OCI-LY7 (cell line): ENCODE measurements at regions not wholly inside any gene's neighbourhood (a gene's known extent, or its start where the extent isn't known, plus 50 kb on each side); places are given as distances from the start of the nearest gene placed in this dataset.

Source experiments
- BruUV-seq: library from RNA; stranded (reverse); fragments of 400-500 nt; replicated peaks from 2 replicates; lab custom pipeline; 2021; lab: Mats Ljungman, UMichigan
- CTCF ChIA-PET: fragments of 300-600 bp; sonication (Branson Sonifier 250); formaldehyde crosslinking; loops from one replicate; lab custom pipeline; 2022; ENCODE audit warnings: antibody characterized with exemption; ENCODE audit not compliant: unreplicated experiment; lab: Charles Lee
- POLR2A ChIA-PET: fragments of 300-600 bp; sonication (Branson Sonifier 250); formaldehyde crosslinking; loops from one replicate; lab custom pipeline; 2022; ENCODE audit warnings: antibody characterized with exemption; lab: Charles Lee
- DNase-seq: peaks from one replicate; pipeline ENCODE4 v3.0.0-alpha.2; 2015; ENCODE audit warnings: low spot score
- H2AFZ ChIP-seq: fragments of 200-600 bp; sonication (generic), shearing (Covaris generic); 2 replicates; pipeline ENCODE4 v1.6.1; 2014; ENCODE audit warnings: mild to moderate bottlenecking, antibody characterized with exemption, low read length, moderate library complexity
- H3K27ac ChIP-seq: fragments of 200-600 bp; sonication (generic); 2 replicates; pipeline ENCODE4 v1.5.1; 2014; ENCODE audit warnings: mixed run types, low read depth, mild to moderate bottlenecking, moderate library complexity, low read length, inconsistent platforms; ENCODE audit not compliant: poor library complexity, severe bottlenecking
- H3K36me3 ChIP-seq: fragments of 200-600 bp; sonication (generic); 2 replicates; pipeline ENCODE4 v1.6.1; 2014; ENCODE audit warnings: mild to moderate bottlenecking, antibody characterized with exemption, low read length, moderate library complexity, mixed read lengths; ENCODE audit not compliant: insufficient read depth
- H3K4me1 ChIP-seq: fragments of 200-600 bp; sonication (generic); 2 replicates; pipeline ENCODE4 v1.5.1; 2014; ENCODE audit warnings: mild to moderate bottlenecking, low read length; ENCODE audit not compliant: insufficient read depth, poor library complexity, severe bottlenecking
- H3K4me2 ChIP-seq: fragments of 200-600 bp; sonication (generic); 2 replicates; pipeline ENCODE4 v1.6.1; 2014; ENCODE audit warnings: mild to moderate bottlenecking, low read length
- H3K4me3 ChIP-seq: fragments of 200-600 bp; sonication (generic); 2 replicates; pipeline ENCODE4 v1.5.1; 2014; ENCODE audit warnings: mild to moderate bottlenecking, low read depth, low read length; ENCODE audit not compliant: poor library complexity, severe bottlenecking
- H3K79me2 ChIP-seq: fragments of 200-600 bp; sonication (generic); 2 replicates; pipeline ENCODE4 v1.6.1; 2016; ENCODE audit warnings: low read depth, mild to moderate bottlenecking, low read length, moderate library complexity, mixed read lengths; ENCODE audit not compliant: insufficient read depth
- H3K9me2 ChIP-seq: fragments of 200-600 bp; sonication (generic); 2 replicates; pipeline ENCODE4 v1.6.1; 2016; ENCODE audit warnings: mild to moderate bottlenecking, low read length, mixed read lengths; ENCODE audit not compliant: insufficient read depth
- H3K9me3 ChIP-seq: fragments of 200-600 bp; sonication (generic); 2 replicates; pipeline ENCODE4 v1.6.1; 2014; ENCODE audit warnings: mild to moderate bottlenecking, mixed run types, low read length, mixed read lengths
- H4K20me1 ChIP-seq: fragments of 200-600 bp; sonication (generic); 2 replicates; pipeline ENCODE4 v1.6.1; 2014; ENCODE audit warnings: mild to moderate bottlenecking, antibody characterized with exemption, low read length, moderate library complexity, mixed read lengths; ENCODE audit not compliant: insufficient read depth
- EZH2phosphoT487 ChIP-seq: fragments of 200-600 bp; sonication (generic); IDR thresholded peaks from 2 replicates; pipeline ENCODE4 v1.6.1; 2018; ENCODE audit warnings: low read depth, borderline replicate concordance, mild to moderate bottlenecking, mixed run types, antibody characterized with exemption, low read length, moderate library complexity, mixed read lengths
- intact Hi-C: fragments of 100-400 bp; cut with micrococcal nuclease; formaldehyde crosslinking; loops from one replicate; pipeline ENCODE4 v1.10.0; 2022; ENCODE audit not compliant: unreplicated experiment
- TF ChIP-seq, protein P1 (sequence below): fragments of 200-600 bp; sonication (generic); conservative IDR thresholded peaks from 2 replicates; pipeline ENCODE4 v1.5.1; 2014; ENCODE audit warnings: mild to moderate bottlenecking, antibody characterized with exemption, low read length, moderate library complexity, mixed read lengths

DNA sequence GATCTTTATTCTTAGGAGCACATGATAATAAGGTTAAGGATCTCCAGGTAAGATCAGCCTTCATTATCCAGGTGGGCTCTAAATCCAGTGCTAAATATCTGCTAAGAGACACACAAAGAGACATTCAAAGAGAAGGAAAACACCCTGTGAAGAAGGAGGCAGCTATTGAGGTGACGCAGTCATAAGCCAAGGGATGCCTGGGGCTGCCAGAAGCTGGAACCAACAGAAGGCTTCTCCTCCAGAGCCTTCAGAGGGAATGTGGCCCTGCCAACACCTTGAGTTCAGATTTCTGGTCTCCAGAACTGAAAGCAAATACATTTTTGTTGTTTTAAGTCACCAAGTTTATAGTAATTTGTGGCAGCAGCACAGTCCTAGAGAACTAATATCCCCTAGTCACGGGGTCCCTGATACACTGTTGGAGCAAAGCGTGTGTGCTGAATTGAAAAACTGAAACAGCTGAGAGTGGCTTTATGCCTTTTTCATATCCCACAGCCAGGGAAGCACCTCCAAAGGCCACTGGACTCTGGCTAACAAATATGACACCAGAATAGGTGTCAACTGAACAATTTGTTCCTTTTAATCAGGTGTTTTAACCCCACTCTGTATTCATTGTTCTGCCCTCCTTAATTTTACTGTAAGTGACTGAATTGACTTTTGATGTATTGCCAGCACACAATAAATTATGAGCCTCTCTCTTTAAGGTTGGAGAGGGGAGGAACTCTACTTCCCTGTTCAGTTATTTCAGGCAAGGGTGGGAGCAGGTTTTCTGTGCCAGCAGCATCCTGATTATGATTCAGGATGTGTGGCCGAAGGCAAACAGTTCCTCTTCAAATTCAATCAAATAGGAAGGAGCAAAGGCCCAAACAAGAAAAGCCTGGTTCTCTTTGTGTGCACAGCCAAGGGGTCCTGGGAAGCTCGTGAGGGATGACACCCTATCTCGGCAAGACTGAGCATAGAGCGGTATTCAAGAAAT, 151.8 kb upstream of the HES1 start:
- no peak overlapping the region for H2AFZ ChIP-seq
- no peak overlapping the region for H3K4me3 ChIP-seq
- H3K4me2 ChIP-seq, result no peak overlapping the region
- H4K20me1 ChIP-seq, result no peaks in the 10 kb centered on the region
- no peaks in the 10 kb centered on the region for H3K4me1 ChIP-seq
- no peaks in the 10 kb centered on the region for H3K36me3 ChIP-seq
- CTCF ChIA-PET, result interaction anchor here (0.9 kb wide), 1 partner anchor 14 kb away, joined by 3 read pairs; no protein-coding TSS in a partner anchor
- TF ChIP-seq EZH2phosphoT487, result no peak
- TF ChIP-seq, protein P1, sequence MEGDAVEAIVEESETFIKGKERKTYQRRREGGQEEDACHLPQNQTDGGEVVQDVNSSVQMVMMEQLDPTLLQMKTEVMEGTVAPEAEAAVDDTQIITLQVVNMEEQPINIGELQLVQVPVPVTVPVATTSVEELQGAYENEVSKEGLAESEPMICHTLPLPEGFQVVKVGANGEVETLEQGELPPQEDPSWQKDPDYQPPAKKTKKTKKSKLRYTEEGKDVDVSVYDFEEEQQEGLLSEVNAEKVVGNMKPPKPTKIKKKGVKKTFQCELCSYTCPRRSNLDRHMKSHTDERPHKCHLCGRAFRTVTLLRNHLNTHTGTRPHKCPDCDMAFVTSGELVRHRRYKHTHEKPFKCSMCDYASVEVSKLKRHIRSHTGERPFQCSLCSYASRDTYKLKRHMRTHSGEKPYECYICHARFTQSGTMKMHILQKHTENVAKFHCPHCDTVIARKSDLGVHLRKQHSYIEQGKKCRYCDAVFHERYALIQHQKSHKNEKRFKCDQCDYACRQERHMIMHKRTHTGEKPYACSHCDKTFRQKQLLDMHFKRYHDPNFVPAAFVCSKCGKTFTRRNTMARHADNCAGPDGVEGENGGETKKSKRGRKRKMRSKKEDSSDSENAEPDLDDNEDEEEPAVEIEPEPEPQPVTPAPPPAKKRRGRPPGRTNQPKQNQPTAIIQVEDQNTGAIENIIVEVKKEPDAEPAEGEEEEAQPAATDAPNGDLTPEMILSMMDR, result no peak
- BruUV-seq, result no TSS peak
- no peaks in the 10 kb centered on the region for H3K9me3 ChIP-seq
- DNase-seq, result no peak
- POLR2A ChIA-PET, result no interaction called here
- H3K9me2 ChIP-seq, result no peaks in the 10 kb centered on the region
- no peak overlapping the region for H3K27ac ChIP-seq
- no peaks in the 10 kb centered on the region for H3K79me2 ChIP-seq
- intact Hi-C loops, result no loop called here

DNA sequence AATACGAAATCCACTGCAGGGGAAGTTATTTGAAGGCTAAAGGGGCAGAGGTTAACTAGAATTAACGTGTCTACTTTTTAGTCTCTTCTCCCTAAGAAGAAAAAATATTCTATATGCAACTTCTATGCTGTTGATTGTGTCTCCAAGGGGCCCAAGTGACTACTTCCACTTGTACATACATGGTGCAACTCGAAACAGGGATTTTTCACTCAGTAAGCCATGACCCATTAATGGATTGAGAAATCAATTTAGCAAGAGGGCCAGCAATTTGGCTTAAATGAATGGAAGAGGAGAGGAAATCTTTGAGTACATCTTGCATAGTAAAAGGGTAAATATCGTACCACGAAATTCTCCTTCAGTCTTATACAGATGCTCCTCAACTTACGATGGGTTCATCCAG, 151.1 kb upstream of the HES1 start:
- intact Hi-C loops, result no loop called here
- POLR2A ChIA-PET, result no interaction called here
- no peak overlapping the region for H3K4me2 ChIP-seq
- no peak for TF ChIP-seq EZH2phosphoT487
- TF ChIP-seq, protein P1, result no peak
- H3K36me3 ChIP-seq, result no peaks in the 10 kb centered on the region
- no peaks in the 10 kb centered on the region for H3K4me1 ChIP-seq
- H3K27ac ChIP-seq, result no peak overlapping the region
- CTCF ChIA-PET, result no interaction called here
- no peak overlapping the region for H3K4me3 ChIP-seq
- no peaks in the 10 kb centered on the region for H3K9me2 ChIP-seq
- H4K20me1 ChIP-seq, result no peaks in the 10 kb centered on the region
- H3K9me3 ChIP-seq, result no peaks in the 10 kb centered on the region
- no peaks in the 10 kb centered on the region for H3K79me2 ChIP-seq
- no peak overlapping the region for H2AFZ ChIP-seq
- no peak for DNase-seq
- BruUV-seq, result no TSS peak

DNA sequence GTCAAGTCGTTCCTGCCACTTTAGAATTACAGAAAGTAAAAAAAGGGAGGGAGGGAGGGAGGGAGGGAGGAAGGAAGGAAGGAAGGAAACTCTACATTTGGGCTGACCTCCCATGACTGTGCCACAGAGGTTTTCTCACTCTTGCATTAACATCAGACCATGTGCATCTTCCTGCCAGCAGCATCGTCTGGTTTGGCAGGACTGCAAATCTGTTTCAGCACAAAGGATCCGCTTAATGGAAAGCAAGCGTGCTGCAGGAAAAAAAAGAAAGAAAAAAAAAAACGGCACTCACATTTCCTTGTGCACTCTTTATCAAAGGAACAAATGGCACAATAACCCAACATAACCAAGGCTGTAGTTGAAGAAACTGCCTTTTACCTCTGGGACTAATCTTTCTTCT, 148.8 kb upstream of the HES1 start:
- no peak overlapping the region for H2AFZ ChIP-seq
- no peaks in the 10 kb centered on the region for H4K20me1 ChIP-seq
- no peaks in the 10 kb centered on the region for H3K36me3 ChIP-seq
- H3K9me3 ChIP-seq, result no peaks in the 10 kb centered on the region
- H3K79me2 ChIP-seq, result no peaks in the 10 kb centered on the region
- TF ChIP-seq EZH2phosphoT487, result no peak
- TF ChIP-seq, protein P1, result no peak
- no peaks in the 10 kb centered on the region for H3K9me2 ChIP-seq
- no peak overlapping the region for H3K4me3 ChIP-seq
- no TSS peak for BruUV-seq
- no peak for DNase-seq
- no peak overlapping the region for H3K27ac ChIP-seq
- CTCF ChIA-PET, result no interaction called here
- H3K4me1 ChIP-seq, result no peaks in the 10 kb centered on the region
- intact Hi-C loops, result no loop called here
- POLR2A ChIA-PET, result interaction anchor here (0.6 kb wide), 1 partner anchor 203 kb away, joined by 3 read pairs; no protein-coding TSS in a partner anchor
- no peak overlapping the region for H3K4me2 ChIP-seq
